ENCODE measurements at regions not wholly inside any gene's neighbourhood (a gene's known extent, or its start where the extent isn't known, plus 50 kb on each side); places are given as distances from the start of the nearest gene placed in this dataset.

- H3K36me3 ChIP-seq (ENCODE audit: control insufficient read depth in 2 of 2, insufficient read depth in 2 of 2, low read length in 2 of 2): no peaks in the 10 kb centered on the region
- H3K27ac ChIP-seq (ENCODE audit: low read length): no peak overlapping the region
- H3K4me1 ChIP-seq (ENCODE audit: control insufficient read depth, insufficient read depth, low read length): no peaks in the 10 kb centered on the region
- H3K9me3 ChIP-seq (ENCODE audit: control insufficient read depth in 2 of 2, low read length in 2 of 2): no peaks in the 10 kb centered on the region
- no peak overlapping the region for H3K9ac ChIP-seq (ENCODE audit: low read length in 2 of 2)
- H3K4me3 ChIP-seq (ENCODE audit: low read length in 2 of 2): no peak overlapping the region
- H3K27me3 ChIP-seq (ENCODE audit: control insufficient read depth in 1 of 2, insufficient read depth in 2 of 2, low read length in 2 of 2): peaks cover 0 to 2% of the 10 kb centered on the region in 2 donors
Observed at GRCh38 chr18:78586586-78586985, 393.0 kb upstream of the SALL3 start.

- Histone ChIP-seq H3K27me3 (ENCODE audit: control insufficient read depth in 1 of 2, insufficient read depth in 2 of 2, low read length in 2 of 2) (peaks cover 0 to 2% of the 10 kb centered on the region in 2 donors), H3K9ac (ENCODE audit: low read length in 2 of 2) (no peak overlapping the region), H3K9me3 (ENCODE audit: control insufficient read depth in 2 of 2, low read length in 2 of 2) (no peaks in the 10 kb centered on the region), H3K36me3 (ENCODE audit: control insufficient read depth in 2 of 2, insufficient read depth in 2 of 2, low read length in 2 of 2) (no peaks in the 10 kb centered on the region), H3K27ac (ENCODE audit: low read length) (no peak overlapping the region), H3K4me3 (ENCODE audit: low read length in 2 of 2) (no peak overlapping the region), H3K4me1 (ENCODE audit: control insufficient read depth, insufficient read depth, low read length) (no peaks in the 10 kb centered on the region)
Observed at GRCh38 chr18:78587096-78587495, 392.5 kb upstream of the SALL3 start.

GRCh38 chr18:78587626-78588600 is 391.7 kb upstream of the SALL3 start:
- Histone ChIP-seq H3K27ac (ENCODE audit: low read length) (no peak overlapping the region), H3K36me3 (ENCODE audit: control insufficient read depth in 2 of 2, insufficient read depth in 2 of 2, low read length in 2 of 2) (no peaks in the 10 kb centered on the region), H3K9ac (ENCODE audit: low read length in 2 of 2) (no peak overlapping the region), H3K27me3 (ENCODE audit: control insufficient read depth in 1 of 2, insufficient read depth in 2 of 2, low read length in 2 of 2) (peaks cover 0 to 2% of the 10 kb centered on the region in 2 donors), H3K9me3 (ENCODE audit: control insufficient read depth in 2 of 2, low read length in 2 of 2) (no peaks in the 10 kb centered on the region), H3K4me1 (ENCODE audit: control insufficient read depth, insufficient read depth, low read length) (no peaks in the 10 kb centered on the region), H3K4me3 (ENCODE audit: low read length in 2 of 2) (no peak overlapping the region)

- Histone ChIP-seq H3K27me3 (ENCODE audit: control insufficient read depth in 1 of 2, insufficient read depth in 2 of 2, low read length in 2 of 2) (peaks cover 0 to 2% of the 10 kb centered on the region in 2 donors), H3K9ac (ENCODE audit: low read length in 2 of 2) (no peak overlapping the region), H3K27ac (ENCODE audit: low read length) (no peak overlapping the region), H3K36me3 (ENCODE audit: control insufficient read depth in 2 of 2, insufficient read depth in 2 of 2, low read length in 2 of 2) (no peaks in the 10 kb centered on the region), H3K9me3 (ENCODE audit: control insufficient read depth in 2 of 2, low read length in 2 of 2) (peaks cover 0 to 5% of the 10 kb centered on the region in 2 donors), H3K4me1 (ENCODE audit: control insufficient read depth, insufficient read depth, low read length) (no peaks in the 10 kb centered on the region), H3K4me3 (ENCODE audit: low read length in 2 of 2) (no peak overlapping the region)
Observed at GRCh38 chr18:78589916-78590437, 389.6 kb upstream of the SALL3 start.

GRCh38 chr18:78595453-78595852 is 384.2 kb upstream of the SALL3 start:
- no peak overlapping the region for H3K27ac ChIP-seq (ENCODE audit: low read length)
- no peak overlapping the region for H3K4me3 ChIP-seq (ENCODE audit: low read length in 2 of 2)
- H3K4me1 ChIP-seq (ENCODE audit: control insufficient read depth, insufficient read depth, low read length): no peaks in the 10 kb centered on the region
- no peaks in the 10 kb centered on the region for H3K36me3 ChIP-seq (ENCODE audit: control insufficient read depth in 2 of 2, insufficient read depth in 2 of 2, low read length in 2 of 2)
- peaks cover under 1 to 3% of the 10 kb centered on the region in 2 donors for H3K27me3 ChIP-seq (ENCODE audit: control insufficient read depth in 1 of 2, insufficient read depth in 2 of 2, low read length in 2 of 2)
- H3K9ac ChIP-seq (ENCODE audit: low read length in 2 of 2): no peak overlapping the region
- H3K9me3 ChIP-seq (ENCODE audit: control insufficient read depth in 2 of 2, low read length in 2 of 2): peaks cover 0 to 5% of the 10 kb centered on the region in 2 donors

DNA sequence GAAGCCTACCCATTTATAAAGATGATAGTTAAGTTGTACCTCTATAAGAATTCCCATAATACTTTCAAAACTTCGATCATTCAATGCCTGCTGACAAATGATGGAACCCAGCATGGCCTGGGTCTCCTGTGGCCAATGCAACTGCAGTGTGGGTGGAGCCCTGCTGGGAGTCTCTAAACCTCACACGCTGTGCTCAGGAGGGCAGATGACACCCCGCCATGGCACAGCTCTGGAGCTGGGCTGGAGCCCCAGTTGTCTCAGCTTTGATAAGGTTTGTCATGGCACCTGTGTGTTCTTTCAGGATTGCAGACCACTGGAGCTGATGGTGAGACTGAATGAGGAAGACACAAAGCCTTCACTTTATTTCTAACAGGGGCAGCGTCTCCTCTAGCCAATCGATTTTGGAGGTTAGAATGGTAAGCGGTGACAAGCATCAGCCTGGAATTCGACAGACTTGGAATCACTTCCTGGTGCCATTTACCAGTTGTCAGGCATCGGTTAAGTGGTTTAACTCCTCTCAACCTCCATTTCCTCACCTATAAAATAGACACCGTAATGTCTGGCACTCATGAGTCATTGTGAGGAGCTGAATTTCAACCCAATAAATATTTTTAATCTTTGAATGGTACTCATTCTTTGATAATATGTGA is 383.6 kb upstream of the SALL3 start:
- Histone ChIP-seq H3K4me3 (ENCODE audit: low read length in 2 of 2) (no peak overlapping the region), H3K9ac (ENCODE audit: low read length in 2 of 2) (no peak overlapping the region), H3K36me3 (ENCODE audit: control insufficient read depth in 2 of 2, insufficient read depth in 2 of 2, low read length in 2 of 2) (no peaks in the 10 kb centered on the region), H3K4me1 (ENCODE audit: control insufficient read depth, insufficient read depth, low read length) (no peaks in the 10 kb centered on the region), H3K9me3 (ENCODE audit: control insufficient read depth in 2 of 2, low read length in 2 of 2) (peaks cover 0 to 5% of the 10 kb centered on the region in 2 donors), H3K27me3 (ENCODE audit: control insufficient read depth in 1 of 2, insufficient read depth in 2 of 2, low read length in 2 of 2) (peaks cover 2 to 3% of the 10 kb centered on the region in 2 donors), H3K27ac (ENCODE audit: low read length) (no peak overlapping the region)

GRCh38 chr18:78596794-78597345 is 382.7 kb upstream of the SALL3 start:
- Histone ChIP-seq H3K27me3 (ENCODE audit: control insufficient read depth in 1 of 2, insufficient read depth in 2 of 2, low read length in 2 of 2) (peaks cover 2 to 3% of the 10 kb centered on the region in 2 donors), H3K36me3 (ENCODE audit: control insufficient read depth in 2 of 2, insufficient read depth in 2 of 2, low read length in 2 of 2) (no peaks in the 10 kb centered on the region), H3K9me3 (ENCODE audit: control insufficient read depth in 2 of 2, low read length in 2 of 2) (peaks cover 0 to 5% of the 10 kb centered on the region in 2 donors), H3K4me3 (ENCODE audit: low read length in 2 of 2) (no peak overlapping the region), H3K4me1 (ENCODE audit: control insufficient read depth, insufficient read depth, low read length) (no peaks in the 10 kb centered on the region), H3K27ac (ENCODE audit: low read length) (no peak overlapping the region), H3K9ac (ENCODE audit: low read length in 2 of 2) (no peak overlapping the region)

- Histone ChIP-seq H3K27ac (ENCODE audit: low read length) (no peak overlapping the region), H3K9ac (ENCODE audit: low read length in 2 of 2) (no peak overlapping the region), H3K36me3 (ENCODE audit: control insufficient read depth in 2 of 2, insufficient read depth in 2 of 2, low read length in 2 of 2) (no peaks in the 10 kb centered on the region), H3K4me3 (ENCODE audit: low read length in 2 of 2) (no peak overlapping the region), H3K4me1 (ENCODE audit: control insufficient read depth, insufficient read depth, low read length) (no peaks in the 10 kb centered on the region), H3K27me3 (ENCODE audit: control insufficient read depth in 1 of 2, insufficient read depth in 2 of 2, low read length in 2 of 2) (peaks cover 7 to 8% of the 10 kb centered on the region in 2 donors), H3K9me3 (ENCODE audit: control insufficient read depth in 2 of 2, low read length in 2 of 2) (no peaks in the 10 kb centered on the region)
Observed at GRCh38 chr18:78601349-78601748, 378.3 kb upstream of the SALL3 start.

GRCh38 chr18:78601923-78602322 is 377.7 kb upstream of the SALL3 start:
- Histone ChIP-seq H3K27ac (ENCODE audit: low read length) (no peak overlapping the region), H3K27me3 (ENCODE audit: control insufficient read depth in 1 of 2, insufficient read depth in 2 of 2, low read length in 2 of 2) (peaks cover 10% of the 10 kb centered on the region in 2 donors), H3K9me3 (ENCODE audit: control insufficient read depth in 2 of 2, low read length in 2 of 2) (no peaks in the 10 kb centered on the region), H3K36me3 (ENCODE audit: control insufficient read depth in 2 of 2, insufficient read depth in 2 of 2, low read length in 2 of 2) (no peaks in the 10 kb centered on the region), H3K4me3 (ENCODE audit: low read length in 2 of 2) (no peak overlapping the region), H3K4me1 (ENCODE audit: control insufficient read depth, insufficient read depth, low read length) (no peaks in the 10 kb centered on the region), H3K9ac (ENCODE audit: low read length in 2 of 2) (no peak overlapping the region)

DNA sequence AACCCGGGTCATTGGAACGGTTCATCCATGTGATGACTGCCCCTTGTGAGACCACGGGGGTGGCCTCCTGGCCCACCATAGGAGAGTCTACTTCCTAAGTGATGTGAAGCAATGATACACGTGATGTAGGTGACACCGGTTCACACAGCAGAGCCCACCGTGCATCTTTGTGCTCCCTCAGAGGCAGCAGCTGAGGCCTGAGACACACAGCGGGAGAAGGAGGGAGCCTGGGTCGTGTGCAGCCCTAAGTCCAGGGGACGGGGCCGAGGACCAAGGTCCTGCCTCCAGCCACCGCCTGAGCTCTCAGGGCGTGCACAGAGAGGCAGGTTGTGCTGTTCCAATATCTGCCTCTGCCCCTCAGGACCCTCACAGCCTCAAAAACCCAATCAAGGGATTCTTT is 377.2 kb upstream of the SALL3 start:
- Histone ChIP-seq H3K36me3 (ENCODE audit: control insufficient read depth in 2 of 2, insufficient read depth in 2 of 2, low read length in 2 of 2) (no peaks in the 10 kb centered on the region), H3K4me1 (ENCODE audit: control insufficient read depth, insufficient read depth, low read length) (no peaks in the 10 kb centered on the region), H3K4me3 (ENCODE audit: low read length in 2 of 2) (no peak overlapping the region), H3K27me3 (ENCODE audit: control insufficient read depth in 1 of 2, insufficient read depth in 2 of 2, low read length in 2 of 2) (peaks cover 14 to 15% of the 10 kb centered on the region in 2 donors), H3K9ac (ENCODE audit: low read length in 2 of 2) (no peak overlapping the region), H3K9me3 (ENCODE audit: control insufficient read depth in 2 of 2, low read length in 2 of 2) (no peaks in the 10 kb centered on the region), H3K27ac (ENCODE audit: low read length) (no peak overlapping the region)

All from stomach smooth muscle (tissue), 2 donors.